HG03196 (cell line): ENCODE measurements at regions not wholly inside any gene's neighbourhood (a gene's known extent, or its start where the extent isn't known, plus 50 kb on each side); places are given as distances from the start of the nearest gene placed in this dataset.
A peak's percentile ranks its signal among the peaks of the same experiment; 100 is the strongest.

Experiments used
- ATAC-seq: cut with Tn5 transposase; IDR thresholded peaks from one replicate; pipeline ENCODE4 v1.9.1; 2021; ENCODE audit not compliant: unreplicated experiment

GRCh38 chr4:89556601-89557305, 249.2 kb upstream of the GPRIN3 start:
- ATAC-seq, result no peak

GRCh38 chr4:89551191-89551590, 243.6 kb upstream of the GPRIN3 start:
- no peak for ATAC-seq

DNA sequence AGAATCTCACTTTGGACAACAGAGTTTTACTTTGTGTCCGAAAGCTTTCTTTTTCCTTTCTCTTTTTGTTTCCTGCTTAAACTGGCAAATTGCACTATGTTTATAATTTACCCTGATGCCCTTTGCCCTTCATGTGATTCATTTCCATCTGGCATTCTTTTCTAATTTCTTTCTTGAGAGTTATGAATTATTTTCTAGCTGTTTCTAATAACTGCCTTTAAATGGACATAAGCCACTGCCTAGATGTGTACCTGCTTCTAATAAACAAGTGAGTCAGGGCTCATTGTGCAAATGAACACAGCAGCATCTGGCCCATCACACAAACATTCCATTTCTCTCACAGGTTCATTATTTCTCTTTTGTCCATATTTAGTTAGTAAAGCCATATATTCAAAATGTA, 242.3 kb upstream of the GPRIN3 start:
- ATAC-seq, result no peak

GRCh38 chr4:89545315-89545714, 237.7 kb upstream of the GPRIN3 start:
- ATAC-seq, result no peak

- ATAC-seq, result no peak
These were observed 234.4 kb upstream of the GPRIN3 start for GRCh38 chr4:89541998-89542397.

GRCh38 chr4:89539797-89540711, 232.5 kb upstream of the GPRIN3 start:
- no peak for ATAC-seq

DNA sequence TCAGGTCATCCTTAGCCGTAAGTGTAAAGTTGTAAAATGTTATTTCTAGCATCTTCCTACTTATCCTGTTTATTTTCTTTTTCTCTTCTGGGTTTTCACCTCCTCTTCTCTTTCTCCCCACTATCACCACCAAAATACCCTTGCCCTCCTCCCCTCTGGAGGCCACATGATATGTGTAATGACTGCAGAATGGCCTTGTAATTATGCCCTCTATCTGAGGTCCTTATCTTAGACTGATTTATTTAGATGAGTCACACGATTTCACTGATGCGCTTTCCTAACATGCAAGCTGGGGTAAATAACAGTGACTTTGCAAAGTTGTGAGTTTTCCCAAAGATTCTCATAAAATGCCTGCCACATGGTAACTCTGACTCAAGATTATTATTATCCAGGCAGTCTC, 231.8 kb upstream of the GPRIN3 start:
- ATAC-seq, result no peak

GRCh38 chr4:89538886-89539285, 231.3 kb upstream of the GPRIN3 start:
- no peak for ATAC-seq

DNA sequence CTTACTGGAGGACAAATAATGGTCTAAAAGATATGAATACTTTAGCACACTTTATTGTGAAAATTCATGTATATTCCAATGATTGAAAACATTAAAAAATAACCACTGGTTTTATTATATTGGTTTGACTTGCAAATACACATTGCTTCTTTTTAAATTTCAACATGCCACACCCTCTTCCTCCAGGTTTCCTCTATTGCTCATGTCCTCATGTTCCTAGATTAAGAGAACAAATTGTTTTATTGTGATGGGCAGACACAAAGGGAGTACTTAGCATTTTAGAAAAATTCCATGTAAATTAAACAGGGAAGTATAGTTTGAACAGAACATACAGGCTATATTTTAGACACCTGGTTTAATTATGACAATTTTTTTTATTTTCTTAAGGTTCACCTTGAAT, 230.6 kb upstream of the GPRIN3 start:
- ATAC-seq, result no peak

- ATAC-seq, result no peak
These were observed 229.7 kb upstream of the GPRIN3 start for GRCh38 chr4:89537281-89537680.

DNA sequence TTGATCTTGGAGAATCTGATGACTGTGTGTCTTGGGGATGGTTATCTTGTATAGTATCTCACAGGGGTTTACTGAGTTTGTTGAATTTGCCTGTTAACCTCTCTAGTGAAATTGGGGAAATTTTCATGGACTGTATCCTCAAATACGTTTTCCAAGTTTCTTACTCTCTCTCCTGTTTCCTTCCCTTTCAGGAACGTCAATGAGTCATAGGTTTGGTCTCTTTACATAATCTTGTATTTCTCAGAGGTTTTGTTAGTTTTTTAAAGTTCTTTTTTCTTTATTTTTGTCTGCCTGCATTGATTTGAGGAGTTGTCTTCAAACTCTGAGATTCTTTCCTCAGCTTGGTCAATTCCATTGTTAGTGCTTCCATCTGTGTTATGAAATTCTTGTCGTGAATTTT, 227.7 kb upstream of the GPRIN3 start:
- no peak for ATAC-seq

GRCh38 chr4:89534356-89534755, 226.8 kb upstream of the GPRIN3 start:
- no peak for ATAC-seq

DNA sequence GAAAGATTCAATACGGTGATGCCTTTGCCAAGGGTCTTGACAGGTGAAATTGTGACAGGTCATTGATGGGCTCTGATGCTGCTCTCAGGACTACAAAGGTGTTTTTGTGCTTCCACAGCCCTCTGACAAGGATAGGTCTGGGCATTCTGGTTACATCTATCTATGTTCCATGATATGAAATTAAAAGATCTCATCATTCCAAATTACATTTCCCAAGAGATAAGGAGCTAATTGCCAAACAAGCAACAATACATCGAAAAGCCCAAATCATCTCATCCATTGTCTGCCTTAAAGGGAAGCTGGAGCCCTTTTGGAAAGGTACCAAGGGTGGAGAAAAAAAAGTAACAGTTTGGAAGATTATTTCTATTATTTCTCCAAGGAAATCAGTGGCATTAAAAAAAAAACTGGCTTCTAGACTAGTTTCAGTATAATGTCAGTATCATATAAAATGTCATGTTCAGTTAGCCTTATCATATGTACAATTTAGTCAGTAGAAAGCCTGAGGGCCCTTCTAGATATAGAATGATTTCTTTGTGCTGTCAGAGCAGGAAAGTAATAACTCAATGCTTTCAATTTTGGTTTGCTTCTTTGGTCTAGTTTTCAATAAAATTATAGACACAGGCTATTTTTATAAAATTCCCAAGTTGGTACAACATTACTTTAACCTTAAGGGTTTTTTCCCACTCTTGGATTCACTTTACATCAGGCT, 224.5 kb upstream of the GPRIN3 start:
- no peak for ATAC-seq

DNA sequence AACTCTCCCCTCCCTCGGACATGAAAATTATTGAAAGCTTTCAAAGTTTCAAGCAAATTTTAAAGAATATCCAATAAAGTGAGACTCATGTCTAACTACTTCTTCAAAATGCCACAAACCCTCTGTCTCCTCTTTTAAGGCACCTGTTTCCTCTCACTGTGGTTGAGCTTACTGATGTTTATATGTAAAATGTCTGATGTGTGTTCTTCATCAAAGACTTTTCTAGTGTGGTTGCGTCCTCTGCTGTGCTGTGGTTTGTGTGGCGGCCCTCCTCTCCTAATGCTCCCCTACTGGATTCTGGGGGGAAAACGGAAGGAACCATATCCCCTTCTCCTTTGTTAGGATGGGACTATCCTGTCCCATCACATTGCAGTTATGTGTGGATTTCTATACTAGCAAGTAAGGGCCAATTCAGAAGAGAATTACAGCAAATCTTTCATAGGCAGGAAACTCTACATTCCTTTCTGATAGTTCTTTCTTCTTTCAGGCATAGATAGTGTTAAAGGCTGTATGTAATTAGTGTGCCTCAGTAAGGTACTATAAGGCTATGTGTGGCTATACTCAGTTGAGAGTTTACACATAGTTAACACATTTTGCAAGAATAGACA, 221.0 kb upstream of the GPRIN3 start:
- no peak for ATAC-seq

- ATAC-seq, result no peak
These were observed 214.2 kb upstream of the GPRIN3 start for GRCh38 chr4:89521826-89522225.

DNA sequence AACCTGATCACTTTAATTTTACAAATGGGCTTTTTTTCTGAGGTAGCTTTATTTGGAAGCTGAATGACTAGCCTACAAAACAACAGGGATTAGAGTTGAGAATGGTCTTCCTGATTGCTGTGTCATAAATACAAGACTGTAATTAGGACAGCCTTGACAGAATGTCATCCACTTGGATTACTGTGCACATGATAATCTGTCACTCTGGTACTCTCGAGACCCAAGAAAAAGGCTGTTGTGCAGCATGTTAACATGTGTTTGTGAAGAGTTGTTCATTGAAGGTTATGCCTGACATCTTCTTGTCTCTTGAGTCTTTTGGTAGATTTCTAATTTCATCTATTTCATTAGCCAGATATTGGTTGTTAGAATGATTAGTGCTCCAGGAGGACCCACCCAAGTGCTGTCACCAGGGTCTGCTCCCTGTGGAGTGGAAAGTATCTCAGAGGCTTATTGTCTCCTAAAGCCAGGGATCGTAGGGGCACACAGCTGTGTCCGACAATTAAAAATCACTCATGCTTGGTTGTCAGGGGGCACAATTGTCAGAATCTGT, 212.2 kb upstream of the GPRIN3 start:
- no peak for ATAC-seq

GRCh38 chr4:89518259-89518658, 210.7 kb upstream of the GPRIN3 start:
- ATAC-seq, result no peak

DNA sequence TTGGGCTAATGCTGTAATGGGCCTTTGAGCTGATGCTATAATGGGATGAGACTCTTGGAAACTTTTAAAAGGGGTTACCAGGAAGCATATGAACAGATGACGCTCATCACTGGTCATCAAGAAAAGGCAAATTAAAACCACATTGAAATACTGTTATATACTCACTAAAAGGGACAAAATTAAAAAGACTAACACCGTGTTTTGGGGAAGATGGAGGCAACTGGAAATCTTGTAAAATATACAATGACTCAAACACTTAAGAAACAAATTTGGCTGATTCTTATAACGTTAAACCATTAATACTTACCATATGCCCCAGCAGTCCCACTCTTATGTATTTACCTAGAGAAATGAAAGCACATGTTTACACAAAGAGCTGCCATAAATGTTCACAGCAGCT, 207.2 kb upstream of the GPRIN3 start:
- no peak for ATAC-seq

- ATAC-seq, result no peak
These were observed 204.2 kb upstream of the GPRIN3 start for GRCh38 chr4:89511776-89512175.

GRCh38 chr4:89509708-89510281, 202.2 kb upstream of the GPRIN3 start:
- ATAC-seq, result peak; percentile 100
